ENCODE measurements at regions not wholly inside any gene's neighbourhood (a gene's known extent, or its start where the extent isn't known, plus 50 kb on each side); places are given as distances from the start of the nearest gene placed in this dataset.

GRCh38 chr4:111537871-111538270, 607.4 kb upstream of the FAM241A start:
- TF ChIP-seq CTCF (conservative IDR thresholded peaks at IDR 0.05; ENCODE audit: low read length) (no peak), EZH2phosphoT487 (IDR thresholded peaks at IDR 0.05; ENCODE audit: borderline replicate concordance, low read depth, low read length) (no peak)

All from OCI-LY7 (cell line).